Fibroblast of mammary gland (primary cell): ENCODE measurements at regions not wholly inside any gene's neighbourhood (a gene's known extent, or its start where the extent isn't known, plus 50 kb on each side); places are given as distances from the start of the nearest gene placed in this dataset.

ENCODE experiments used
- DNase-seq: peaks from one replicate; pipeline ENCODE4 v3.0.0-alpha.2; 2010; ENCODE audit warnings: low read depth
- H3K4me3 ChIP-seq: 2 replicates; pipeline ENCODE4 v1.5.1; 2011; ENCODE audit warnings: low read depth, mild to moderate bottlenecking, low read length, moderate library complexity; ENCODE audit not compliant: control insufficient read depth
- TF ChIP-seq, protein P1 (sequence below): conservative IDR thresholded peaks from 2 replicates; pipeline ENCODE4 v1.5.1; 2011; ENCODE audit warnings: low read depth, low read length, inconsistent platforms; ENCODE audit not compliant: control insufficient read depth, insufficient read depth

DNA sequence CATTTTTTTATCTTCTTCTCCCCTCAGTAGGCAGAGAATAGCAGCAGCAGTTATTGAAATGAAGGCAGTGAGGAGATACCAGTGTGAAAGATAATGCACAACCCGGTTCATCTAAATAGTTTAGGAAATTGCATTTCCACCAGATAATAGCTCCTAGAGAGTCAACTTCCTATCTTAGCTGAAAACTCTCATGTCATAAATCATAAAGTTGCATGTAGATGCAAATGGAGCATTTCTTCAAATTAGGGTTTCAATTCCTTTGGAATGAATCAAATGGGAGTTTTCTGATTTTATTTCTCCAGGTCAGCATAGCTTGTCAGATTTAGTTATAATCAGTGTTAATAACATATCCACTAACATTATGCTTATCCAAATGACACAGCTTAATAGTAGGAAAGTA is 335.3 kb downstream of the CNTNAP4 start:
- H3K4me3 ChIP-seq, result no peak overlapping the region
- TF ChIP-seq, protein P1, sequence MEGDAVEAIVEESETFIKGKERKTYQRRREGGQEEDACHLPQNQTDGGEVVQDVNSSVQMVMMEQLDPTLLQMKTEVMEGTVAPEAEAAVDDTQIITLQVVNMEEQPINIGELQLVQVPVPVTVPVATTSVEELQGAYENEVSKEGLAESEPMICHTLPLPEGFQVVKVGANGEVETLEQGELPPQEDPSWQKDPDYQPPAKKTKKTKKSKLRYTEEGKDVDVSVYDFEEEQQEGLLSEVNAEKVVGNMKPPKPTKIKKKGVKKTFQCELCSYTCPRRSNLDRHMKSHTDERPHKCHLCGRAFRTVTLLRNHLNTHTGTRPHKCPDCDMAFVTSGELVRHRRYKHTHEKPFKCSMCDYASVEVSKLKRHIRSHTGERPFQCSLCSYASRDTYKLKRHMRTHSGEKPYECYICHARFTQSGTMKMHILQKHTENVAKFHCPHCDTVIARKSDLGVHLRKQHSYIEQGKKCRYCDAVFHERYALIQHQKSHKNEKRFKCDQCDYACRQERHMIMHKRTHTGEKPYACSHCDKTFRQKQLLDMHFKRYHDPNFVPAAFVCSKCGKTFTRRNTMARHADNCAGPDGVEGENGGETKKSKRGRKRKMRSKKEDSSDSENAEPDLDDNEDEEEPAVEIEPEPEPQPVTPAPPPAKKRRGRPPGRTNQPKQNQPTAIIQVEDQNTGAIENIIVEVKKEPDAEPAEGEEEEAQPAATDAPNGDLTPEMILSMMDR, result no peak
- no peak for DNase-seq

DNA sequence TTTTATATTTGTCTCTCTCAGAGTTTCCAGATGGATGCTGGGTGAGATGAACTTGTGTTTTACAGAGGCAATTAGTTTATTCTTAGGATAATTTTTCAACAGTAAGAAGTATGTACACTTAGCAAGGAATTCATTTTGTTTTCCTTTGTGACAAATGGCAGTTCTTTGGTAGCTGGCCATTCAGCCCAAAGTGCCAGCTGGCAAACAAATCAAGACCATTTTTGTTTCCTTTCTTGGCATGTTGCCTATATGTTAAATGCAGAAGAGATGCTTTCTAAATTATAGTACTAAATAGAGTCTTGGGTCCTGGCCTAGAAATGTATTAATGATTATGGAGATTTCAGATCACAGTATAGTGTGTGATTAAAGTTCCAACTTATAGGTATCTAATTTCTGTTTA is 337.1 kb downstream of the CNTNAP4 start:
- no peak for DNase-seq
- no peak overlapping the region for H3K4me3 ChIP-seq

GRCh38 chr16:76622876-76623275 is 345.7 kb downstream of the CNTNAP4 start:
- TF ChIP-seq, protein P1, result no peak
- no peak overlapping the region for H3K4me3 ChIP-seq
- DNase-seq, result no peak

More for the DNA sequence above, 337.1 kb downstream of the CNTNAP4 start:
- TF ChIP-seq, protein P1, result no peak

DNA sequence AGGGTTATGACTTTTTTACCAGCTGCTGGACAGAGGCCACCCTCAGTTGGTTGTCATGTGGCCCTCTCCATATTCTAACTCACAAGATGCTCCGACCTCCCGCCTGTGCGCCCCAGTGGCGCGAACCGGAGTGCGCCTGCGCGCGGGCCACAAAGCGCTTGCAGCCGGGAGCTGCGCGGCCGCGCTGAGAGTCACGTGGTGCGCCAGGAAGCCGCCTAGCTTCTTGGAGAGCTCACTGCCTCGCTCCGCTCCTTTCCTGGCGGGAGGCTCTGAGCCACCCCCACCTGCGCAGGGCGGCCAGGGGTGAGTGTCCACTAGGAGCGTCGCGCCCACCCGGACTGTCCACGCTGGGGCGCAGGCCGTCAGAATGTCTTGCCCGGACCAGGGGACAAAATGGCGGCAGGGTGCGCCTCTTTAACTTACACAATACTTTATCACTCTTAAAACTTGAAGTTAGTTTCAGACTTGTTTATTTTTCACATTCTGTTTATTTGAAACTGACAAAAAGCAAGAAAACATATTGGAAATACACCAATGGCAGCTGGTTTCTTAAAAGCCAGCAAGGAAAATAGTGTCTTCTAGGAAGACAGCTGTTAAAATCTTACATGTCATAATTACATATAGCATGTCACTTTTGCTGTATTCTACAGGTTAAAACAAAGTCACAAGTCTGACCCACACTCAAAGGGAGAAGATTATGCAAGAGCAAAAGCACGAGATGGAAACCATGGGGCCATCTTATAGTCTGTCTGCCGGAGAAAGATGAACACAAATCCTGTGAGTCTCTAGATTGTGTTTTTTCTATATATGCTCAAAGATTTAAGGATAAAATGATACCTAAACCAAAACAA is 357.9 kb downstream of the CNTNAP4 start:
- no peak for DNase-seq
- no peak overlapping the region for H3K4me3 ChIP-seq
- TF ChIP-seq, protein P1, result no peak

- DNase-seq, result peak; percentile 84
- TF ChIP-seq, protein P1, result peak; percentile 46
These were observed 362.6 kb downstream of the CNTNAP4 start for GRCh38 chr16:76639685-76640289.

DNA sequence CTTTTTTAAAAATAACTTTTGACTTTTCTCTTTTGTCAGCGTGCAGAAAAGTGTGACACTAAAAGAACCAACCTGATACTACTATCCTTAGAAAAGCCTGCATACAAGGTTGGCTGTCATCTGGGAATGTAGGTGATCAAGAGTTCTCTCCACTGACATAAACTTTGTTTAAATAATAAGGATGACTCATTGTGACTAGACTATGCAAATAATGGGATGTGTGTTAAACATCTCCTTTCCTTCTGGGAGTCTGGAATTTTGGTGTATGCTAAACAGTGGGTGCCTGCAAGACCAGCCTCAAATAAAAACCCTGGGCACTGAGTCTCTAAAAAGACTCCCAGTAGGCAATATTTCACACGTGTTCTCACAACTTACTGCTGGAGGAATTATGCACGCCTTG is 373.4 kb downstream of the CNTNAP4 start:
- no peak overlapping the region for H3K4me3 ChIP-seq
- peak; percentile 3 for DNase-seq
- TF ChIP-seq, protein P1, result no peak

More at GRCh38 chr16:76639685-76640289, 362.6 kb downstream of the CNTNAP4 start:
- H3K4me3 ChIP-seq, result no peak overlapping the region
